Gastroesophageal sphincter (tissue), 3 donors: ENCODE measurements at regions not wholly inside any gene's neighbourhood (a gene's known extent, or its start where the extent isn't known, plus 50 kb on each side); places are given as distances from the start of the nearest gene placed in this dataset.

Experiments used
- CTCF ChIP-seq, 4 experiments: fragments of 200-600 bp in 2 of 4; fragments of 450-650 bp in 2 of 4; sonication (generic) in 1 of 4; IDR thresholded peaks; one replicate each; pipeline ENCODE4 v1.5.1; 2017 to 2019; ENCODE audit warnings: antibody characterized with exemption in 4 of 4, mild to moderate bottlenecking in 2 of 4, moderate library complexity in 2 of 4
- EP300 ChIP-seq: sonication (generic); formaldehyde crosslinking; IDR thresholded peaks from one replicate; pipeline ENCODE4 v1.6.1; 2017; ENCODE audit warnings: antibody characterized with exemption, mild to moderate bottlenecking

GRCh38 chr5:88539693-88540365 lies 271.2 kb upstream of the TMEM161B start:
- TF ChIP-seq EP300 (no peak), CTCF (IDR thresholded peaks at IDR 0.05) (no peak)
